HepG2 (cell line): ENCODE measurements at regions not wholly inside any gene's neighbourhood (a gene's known extent, or its start where the extent isn't known, plus 50 kb on each side); places are given as distances from the start of the nearest gene placed in this dataset.

ENCODE experiments used
- ATAC-seq: fragments of 200-7000 bp; cut with Tn5 transposase; 3 replicates; pipeline ENCODE4 v1.9.1; 2020; ENCODE audit warnings: mild to moderate bottlenecking, moderate library complexity
- BruUV-seq: library from RNA; stranded (reverse); fragments of 400-500 nt; replicated peaks from 2 replicates; lab custom pipeline; 2021; lab: Mats Ljungman, UMichigan
- CTCF ChIA-PET: fragments of 300-600 bp; formaldehyde crosslinking; extraction: SDS; loops from one replicate; lab custom pipeline; 2021; ENCODE audit warnings: low total read pairs, inconsistent platforms, low intra/inter-chr PET ratio; lab: Yijun Ruan, JAX
- POLR2A ChIA-PET: fragments of 350-600 bp; sonication (Branson Sonifier 250); formaldehyde crosslinking; loops from one replicate; lab custom pipeline; 2020; ENCODE audit warnings: antibody characterized with exemption, inconsistent platforms; lab: Yijun Ruan, JAX
- DNase-seq: peaks from one replicate; pipeline ENCODE4 v3.0.0-alpha.2; 2015; ENCODE audit warnings: low spot score
- FAIRE-seq: peaks from 3 replicates; lab custom pipeline; 2011; peaks lifted over from hg19 to GRCh38; lab: Jason Lieb, UNC
- H2AFZ ChIP-seq: one replicate; pipeline ENCODE4 v1.6.1; 2011; ENCODE audit warnings: low read length, inconsistent platforms
- H3K27ac ChIP-seq: fragments of 300-600 bp; 3 replicates; pipeline ENCODE4 v1.8.0; 2011; ENCODE audit warnings: mixed run types, mild to moderate bottlenecking, mixed read lengths, low read length, inconsistent platforms; ENCODE audit not compliant: insufficient read depth; ENCODE audit errors: extremely low read length
- H3K27me3 ChIP-seq, 2 experiments: fragments of 200-600 bp in 1 of 2; 2 replicates in 1 of 2; 3 replicates in 1 of 2; pipeline versions ENCODE4 v1.6.0 to v1.8.0; 2011; ENCODE audit warnings: low read length in 2 of 2, mild to moderate bottlenecking in 2 of 2, moderate library complexity in 2 of 2, inconsistent platforms in 1 of 2; ENCODE audit not compliant: insufficient read depth in 2 of 2, control insufficient read depth in 1 of 2
- H3K36me3 ChIP-seq, 2 experiments: fragments of 200-600 bp in 1 of 2; replicated peaks in 1 of 2; 2 replicates in 1 of 2; 3 replicates in 1 of 2; pipeline versions ENCODE4 v1.5.1 to v1.8.0; 2011; ENCODE audit warnings: low read length in 2 of 2, inconsistent platforms in 1 of 2; ENCODE audit not compliant: insufficient read depth in 2 of 2, control insufficient read depth in 1 of 2
- H3K4me1 ChIP-seq: 2 replicates; pipeline ENCODE4 v1.5.1; 2012; ENCODE audit warnings: low read length, inconsistent platforms; ENCODE audit not compliant: insufficient read depth
- H3K4me2 ChIP-seq: 2 replicates; pipeline ENCODE4 v1.6.0; 2011; ENCODE audit warnings: low read depth, low read length, inconsistent platforms
- H3K4me3 ChIP-seq, 3 experiments: fragments of 200-600 bp in 1 of 3; sonication (generic), shearing (Covaris generic) in 1 of 3; replicated peaks in 1 of 3; 2 replicates each; pipeline ENCODE4 v1.5.1; 2011 to 2016; ENCODE audit warnings: low read length in 3 of 3, inconsistent platforms in 2 of 3, low read depth in 2 of 3, mild to moderate bottlenecking in 2 of 3, control low read depth in 1 of 3, mixed read lengths in 1 of 3; ENCODE audit not compliant: insufficient read depth in 1 of 3
- H3K79me2 ChIP-seq: one replicate; pipeline ENCODE4 v1.6.1; 2011; ENCODE audit warnings: low read length, inconsistent platforms; ENCODE audit not compliant: insufficient read depth
- H3K9ac ChIP-seq: 2 replicates; pipeline ENCODE4 v1.6.0; 2011; ENCODE audit warnings: mild to moderate bottlenecking, low read depth, low read length, inconsistent platforms; ENCODE audit not compliant: insufficient read depth
- H3K9me3 ChIP-seq: 2 replicates; pipeline ENCODE4 v1.5.1; 2012; ENCODE audit warnings: mild to moderate bottlenecking, low read length
- H4K20me1 ChIP-seq: 2 replicates; pipeline ENCODE4 v1.6.0; 2011; ENCODE audit warnings: inconsistent platforms, mild to moderate bottlenecking, low read length, moderate library complexity; ENCODE audit not compliant: insufficient read depth
- ARID2 ChIP-seq: sonication (generic); formaldehyde crosslinking; IDR thresholded peaks from 2 replicates; pipeline ENCODE4 v1.8.1; 2022; ENCODE audit warnings: mild to moderate bottlenecking, missing genetic modification reagents, borderline replicate concordance
- JUN ChIP-seq: sonication (generic); formaldehyde crosslinking; IDR thresholded peaks from 2 replicates; pipeline ENCODE4 v1.4.0; 2020; ENCODE audit warnings: mild to moderate bottlenecking, missing genetic modification reagents
- MTA1 ChIP-seq: sonication (generic); formaldehyde crosslinking; IDR thresholded peaks from 2 replicates; pipeline ENCODE4 v1.4.0; 2020; ENCODE audit warnings: missing genetic modification reagents, mild to moderate bottlenecking, borderline replicate concordance
- PRDM15 ChIP-seq: sonication (generic); formaldehyde crosslinking; IDR thresholded peaks from 2 replicates; pipeline ENCODE4 v1.4.0; 2020; ENCODE audit warnings: missing genetic modification reagents
- RXRA ChIP-seq: sonication (generic); formaldehyde crosslinking; IDR thresholded peaks from 2 replicates; pipeline ENCODE4 v1.5.1; 2020; ENCODE audit warnings: missing genetic modification reagents
- WIZ ChIP-seq: sonication (generic); formaldehyde crosslinking; IDR thresholded peaks from 2 replicates; pipeline ENCODE4 v1.5.1; 2020; ENCODE audit warnings: mild to moderate bottlenecking, missing genetic modification reagents
- ZFP41 ChIP-seq: sonication (generic); formaldehyde crosslinking; IDR thresholded peaks from 2 replicates; pipeline ENCODE4 v1.4.0; 2020; ENCODE audit warnings: mild to moderate bottlenecking, missing genetic modification reagents, borderline replicate concordance
- ZMYM4 ChIP-seq: sonication (generic); formaldehyde crosslinking; IDR thresholded peaks from 2 replicates; pipeline ENCODE4 v1.8.1; 2023; ENCODE audit warnings: mild to moderate bottlenecking, missing genetic modification reagents
- ZNF496 ChIP-seq: sonication (generic); formaldehyde crosslinking; IDR thresholded peaks from 2 replicates; pipeline ENCODE4 v1.8.1; 2023; ENCODE audit warnings: mild to moderate bottlenecking, moderate library complexity, missing genetic modification reagents; ENCODE audit not compliant: insufficient replicate concordance
- ZNF713 ChIP-seq: sonication (generic); formaldehyde crosslinking; IDR thresholded peaks from 2 replicates; pipeline ENCODE4 v1.4.0; 2020; ENCODE audit warnings: mild to moderate bottlenecking, missing genetic modification reagents
- WGBS: methylation state at CpG from one replicate; pipeline ENCODE4 v1.1.6; 2017; ENCODE audit warnings: low lambda C conversion rate; 5-methylcytosine and 5-hydroxymethylcytosine counted together
- in situ Hi-C: cut with HindIII; loops from 2 replicates; pipeline ENCODE4 v1.10.0; 2017; ENCODE audit warnings: low pct_unique_long_range_greater_than_20kb; ENCODE audit not compliant: extremely low pct_ligation_motif_present
- intact Hi-C: fragments of 100-400 bp; cut with micrococcal nuclease; formaldehyde crosslinking; loops from one replicate; pipeline ENCODE4 v1.10.0; 2022; ENCODE audit not compliant: unreplicated experiment
- TF ChIP-seq, protein P1 (sequence below): sonication (generic); formaldehyde crosslinking; IDR thresholded peaks from 2 replicates; pipeline ENCODE4 v1.5.1; 2020; ENCODE audit warnings: mild to moderate bottlenecking, moderate library complexity, missing genetic modification reagents
- TF ChIP-seq, protein P2 (sequence below), 2 experiments: IDR thresholded peaks; 2 replicates each; pipeline ENCODE4 v1.6.1; 2011 to 2012; ENCODE audit warnings: low read length in 2 of 2, borderline replicate concordance in 1 of 2, low read depth in 1 of 2, mild to moderate bottlenecking in 1 of 2, moderate library complexity in 1 of 2
- TF ChIP-seq, protein P3 (sequence below): sonication (generic); formaldehyde crosslinking; IDR thresholded peaks from 2 replicates; pipeline ENCODE4 v1.5.0; 2020; ENCODE audit warnings: mild to moderate bottlenecking, missing genetic modification reagents

GRCh38 chr14:27367345-27367744, 769.5 kb upstream of the NOVA1 start:
- Histone ChIP-seq H3K4me3 (no peak overlapping the region), H3K27me3 (no peaks in the 10 kb centered on the region), H3K9ac (no peak overlapping the region), H3K79me2 (no peaks in the 10 kb centered on the region), H3K4me1 (no peaks in the 10 kb centered on the region), H2AFZ (no peak overlapping the region), H4K20me1 (no peaks in the 10 kb centered on the region), H3K36me3 (no peaks in the 10 kb centered on the region), H3K9me3 (peaks cover 98% of the 10 kb centered on the region), H3K4me2 (no peak overlapping the region), H3K27ac (no peak overlapping the region)
- FAIRE-seq (no peak), ATAC-seq (no peak), DNase-seq (no peak)
- intact Hi-C loops: no loop called here
- BruUV-seq: no TSS peak
- POLR2A ChIA-PET: no interaction called here
- 7% methylated on average over 1 of the region's 1 CpG for WGBS
- in situ Hi-C loops: no loop called here
- CTCF ChIA-PET: no interaction called here
- TF ChIP-seq, protein P1, sequence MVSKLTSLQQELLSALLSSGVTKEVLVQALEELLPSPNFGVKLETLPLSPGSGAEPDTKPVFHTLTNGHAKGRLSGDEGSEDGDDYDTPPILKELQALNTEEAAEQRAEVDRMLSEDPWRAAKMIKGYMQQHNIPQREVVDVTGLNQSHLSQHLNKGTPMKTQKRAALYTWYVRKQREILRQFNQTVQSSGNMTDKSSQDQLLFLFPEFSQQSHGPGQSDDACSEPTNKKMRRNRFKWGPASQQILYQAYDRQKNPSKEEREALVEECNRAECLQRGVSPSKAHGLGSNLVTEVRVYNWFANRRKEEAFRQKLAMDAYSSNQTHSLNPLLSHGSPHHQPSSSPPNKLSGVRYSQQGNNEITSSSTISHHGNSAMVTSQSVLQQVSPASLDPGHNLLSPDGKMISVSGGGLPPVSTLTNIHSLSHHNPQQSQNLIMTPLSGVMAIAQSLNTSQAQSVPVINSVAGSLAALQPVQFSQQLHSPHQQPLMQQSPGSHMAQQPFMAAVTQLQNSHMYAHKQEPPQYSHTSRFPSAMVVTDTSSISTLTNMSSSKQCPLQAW (CRISPR knock-in tag): no peak
- no peak for TF ChIP-seq ARID2 (CRISPR knock-in tag)
- no peak for TF ChIP-seq PRDM15 (CRISPR knock-in tag)
- TF ChIP-seq ZFP41 (CRISPR knock-in tag): no peak
- no peak for TF ChIP-seq JUN (CRISPR knock-in tag)
- no peak for TF ChIP-seq ZNF713 (CRISPR knock-in tag)
- TF ChIP-seq ZNF496 (CRISPR knock-in tag): no peak
- no peak for TF ChIP-seq WIZ
- TF ChIP-seq, protein P2, sequence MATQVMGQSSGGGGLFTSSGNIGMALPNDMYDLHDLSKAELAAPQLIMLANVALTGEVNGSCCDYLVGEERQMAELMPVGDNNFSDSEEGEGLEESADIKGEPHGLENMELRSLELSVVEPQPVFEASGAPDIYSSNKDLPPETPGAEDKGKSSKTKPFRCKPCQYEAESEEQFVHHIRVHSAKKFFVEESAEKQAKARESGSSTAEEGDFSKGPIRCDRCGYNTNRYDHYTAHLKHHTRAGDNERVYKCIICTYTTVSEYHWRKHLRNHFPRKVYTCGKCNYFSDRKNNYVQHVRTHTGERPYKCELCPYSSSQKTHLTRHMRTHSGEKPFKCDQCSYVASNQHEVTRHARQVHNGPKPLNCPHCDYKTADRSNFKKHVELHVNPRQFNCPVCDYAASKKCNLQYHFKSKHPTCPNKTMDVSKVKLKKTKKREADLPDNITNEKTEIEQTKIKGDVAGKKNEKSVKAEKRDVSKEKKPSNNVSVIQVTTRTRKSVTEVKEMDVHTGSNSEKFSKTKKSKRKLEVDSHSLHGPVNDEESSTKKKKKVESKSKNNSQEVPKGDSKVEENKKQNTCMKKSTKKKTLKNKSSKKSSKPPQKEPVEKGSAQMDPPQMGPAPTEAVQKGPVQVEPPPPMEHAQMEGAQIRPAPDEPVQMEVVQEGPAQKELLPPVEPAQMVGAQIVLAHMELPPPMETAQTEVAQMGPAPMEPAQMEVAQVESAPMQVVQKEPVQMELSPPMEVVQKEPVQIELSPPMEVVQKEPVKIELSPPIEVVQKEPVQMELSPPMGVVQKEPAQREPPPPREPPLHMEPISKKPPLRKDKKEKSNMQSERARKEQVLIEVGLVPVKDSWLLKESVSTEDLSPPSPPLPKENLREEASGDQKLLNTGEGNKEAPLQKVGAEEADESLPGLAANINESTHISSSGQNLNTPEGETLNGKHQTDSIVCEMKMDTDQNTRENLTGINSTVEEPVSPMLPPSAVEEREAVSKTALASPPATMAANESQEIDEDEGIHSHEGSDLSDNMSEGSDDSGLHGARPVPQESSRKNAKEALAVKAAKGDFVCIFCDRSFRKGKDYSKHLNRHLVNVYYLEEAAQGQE (IDR thresholded peaks at IDR 0.05; ENCODE audit: borderline replicate concordance in 1 of 2, low read depth in 1 of 2, low read length in 2 of 2): no peak
- no peak for TF ChIP-seq ZMYM4 (CRISPR knock-in tag)
- no peak for TF ChIP-seq MTA1 (CRISPR knock-in tag)
- TF ChIP-seq, protein P3, sequence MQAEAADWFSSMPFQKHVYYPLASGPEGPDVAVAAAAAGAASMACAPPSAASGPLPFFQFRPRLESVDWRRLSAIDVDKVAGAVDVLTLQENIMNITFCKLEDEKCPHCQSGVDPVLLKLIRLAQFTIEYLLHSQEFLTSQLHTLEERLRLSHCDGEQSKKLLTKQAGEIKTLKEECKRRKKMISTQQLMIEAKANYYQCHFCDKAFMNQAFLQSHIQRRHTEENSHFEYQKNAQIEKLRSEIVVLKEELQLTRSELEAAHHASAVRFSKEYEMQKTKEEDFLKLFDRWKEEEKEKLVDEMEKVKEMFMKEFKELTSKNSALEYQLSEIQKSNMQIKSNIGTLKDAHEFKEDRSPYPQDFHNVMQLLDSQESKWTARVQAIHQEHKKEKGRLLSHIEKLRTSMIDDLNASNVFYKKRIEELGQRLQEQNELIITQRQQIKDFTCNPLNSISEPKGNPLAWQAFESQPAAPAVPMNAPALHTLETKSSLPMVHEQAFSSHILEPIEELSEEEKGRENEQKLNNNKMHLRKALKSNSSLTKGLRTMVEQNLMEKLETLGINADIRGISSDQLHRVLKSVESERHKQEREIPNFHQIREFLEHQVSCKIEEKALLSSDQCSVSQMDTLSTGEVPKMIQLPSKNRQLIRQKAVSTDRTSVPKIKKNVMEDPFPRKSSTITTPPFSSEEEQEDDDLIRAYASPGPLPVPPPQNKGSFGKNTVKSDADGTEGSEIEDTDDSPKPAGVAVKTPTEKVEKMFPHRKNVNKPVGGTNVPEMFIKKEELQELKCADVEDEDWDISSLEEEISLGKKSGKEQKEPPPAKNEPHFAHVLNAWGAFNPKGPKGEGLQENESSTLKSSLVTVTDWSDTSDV: no peak
- TF ChIP-seq RXRA (CRISPR knock-in tag): no peak
